Kidney glomerular epithelial cell (primary cell): ENCODE measurements at regions not wholly inside any gene's neighbourhood (a gene's known extent, or its start where the extent isn't known, plus 50 kb on each side); places are given as distances from the start of the nearest gene placed in this dataset.

Experiments used
- DNase-seq: peaks from one replicate; lab custom pipeline; 2025; lab: John Stamatoyannopoulos, UW

DNA sequence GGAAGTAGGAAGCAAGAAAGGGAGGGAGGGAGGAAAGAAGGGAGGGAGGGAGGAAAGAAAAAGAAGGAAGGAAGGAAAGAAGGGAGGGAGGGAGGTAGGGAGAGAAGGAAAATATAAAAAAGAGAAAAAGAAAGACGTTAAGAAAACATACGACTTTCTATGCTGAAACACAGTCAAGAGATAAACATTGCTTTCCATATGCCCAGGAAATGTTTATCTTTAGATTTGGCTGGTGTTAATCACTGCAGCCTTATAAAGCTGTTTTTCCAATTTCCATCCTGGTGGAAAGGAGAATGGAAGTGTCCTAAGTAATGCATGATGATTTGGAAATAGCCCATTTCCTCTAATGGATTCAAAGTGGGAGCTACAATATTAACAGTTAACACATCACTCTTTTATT lies 524.3 kb downstream of the MTRR start:
- no peak for DNase-seq

DNA sequence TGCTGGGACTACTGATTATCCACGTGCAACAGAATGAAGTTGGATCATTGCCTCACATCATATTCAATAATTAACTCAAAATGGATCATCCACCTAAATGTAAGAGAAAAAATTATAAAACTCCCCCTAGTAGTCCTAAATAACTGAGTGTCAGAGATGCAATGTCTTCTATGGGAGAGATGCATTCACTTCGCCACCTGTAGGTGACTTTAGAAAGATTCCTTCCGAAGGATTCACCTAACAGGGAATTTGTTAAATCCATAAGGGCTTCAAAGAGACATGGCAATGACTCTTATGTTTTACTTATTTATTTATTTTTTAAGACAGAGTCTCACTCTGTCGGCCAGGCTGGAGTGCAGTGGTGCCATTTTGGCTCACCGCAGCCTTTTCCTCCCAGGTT lies 526.0 kb downstream of the MTRR start:
- DNase-seq = no peak

- DNase-seq = no peak
These were observed 527.3 kb downstream of the MTRR start for GRCh38 chr5:8396246-8396645.

DNA sequence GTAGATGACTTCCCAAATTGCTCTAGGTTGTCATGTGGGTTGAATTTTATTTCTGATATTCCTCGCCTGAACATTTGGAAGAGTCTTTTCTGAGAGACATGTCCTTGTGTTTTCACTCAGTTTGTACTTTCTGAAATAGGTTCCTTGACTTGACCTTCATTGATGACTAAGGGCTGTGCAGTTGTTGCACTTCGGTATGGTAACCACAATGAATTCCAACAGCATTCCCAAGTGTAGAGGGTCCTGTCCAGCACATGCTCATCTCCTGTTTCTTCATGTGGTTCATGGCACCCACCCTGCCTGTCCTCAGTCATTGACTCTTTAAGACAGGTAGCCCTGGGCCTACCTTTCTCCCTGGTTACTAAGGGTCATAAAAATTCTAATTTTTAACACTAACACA lies 527.8 kb downstream of the MTRR start:
- no peak for DNase-seq

DNA sequence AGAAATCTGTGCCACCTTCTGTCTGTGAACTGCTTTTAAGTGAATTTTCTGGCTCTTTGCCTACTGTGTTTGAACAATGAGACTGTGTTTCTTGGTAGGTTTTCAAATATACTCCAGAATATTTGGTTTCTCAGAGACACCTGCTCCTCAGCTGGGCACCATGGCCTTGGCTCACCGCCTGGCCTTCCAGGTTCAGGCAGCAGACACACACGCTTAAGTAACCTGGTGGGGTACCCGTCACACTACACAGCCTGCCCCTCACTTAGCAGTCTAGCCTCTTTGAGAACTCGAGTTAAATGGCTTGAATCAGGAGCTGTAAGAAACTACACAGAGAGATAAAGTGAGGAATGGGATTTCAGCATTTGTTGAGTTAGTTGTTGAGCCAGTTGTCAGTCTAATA lies 530.5 kb downstream of the MTRR start:
- DNase-seq = no peak

- no peak for DNase-seq
These were observed 539.3 kb downstream of the MTRR start for GRCh38 chr5:8408258-8408657.

DNA sequence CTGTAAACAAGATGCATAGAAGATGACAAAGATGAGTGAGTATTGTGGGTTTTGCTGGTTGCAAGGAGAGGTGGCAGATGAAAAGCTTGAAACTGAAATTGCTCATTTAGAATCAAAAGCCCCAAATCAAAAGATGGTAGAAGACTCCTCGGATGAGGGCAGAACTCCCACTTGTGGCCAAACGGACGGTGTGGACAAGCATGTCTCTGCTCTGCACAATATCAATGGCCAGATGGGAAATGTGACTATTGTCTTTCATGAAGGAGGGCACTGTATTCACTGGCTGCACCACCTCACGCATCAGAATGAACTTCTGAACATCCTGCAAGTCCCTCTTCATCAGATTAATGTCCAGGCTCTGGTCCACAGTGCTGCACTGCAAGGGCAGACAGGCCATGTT lies 541.7 kb downstream of the MTRR start:
- DNase-seq = no peak

DNA sequence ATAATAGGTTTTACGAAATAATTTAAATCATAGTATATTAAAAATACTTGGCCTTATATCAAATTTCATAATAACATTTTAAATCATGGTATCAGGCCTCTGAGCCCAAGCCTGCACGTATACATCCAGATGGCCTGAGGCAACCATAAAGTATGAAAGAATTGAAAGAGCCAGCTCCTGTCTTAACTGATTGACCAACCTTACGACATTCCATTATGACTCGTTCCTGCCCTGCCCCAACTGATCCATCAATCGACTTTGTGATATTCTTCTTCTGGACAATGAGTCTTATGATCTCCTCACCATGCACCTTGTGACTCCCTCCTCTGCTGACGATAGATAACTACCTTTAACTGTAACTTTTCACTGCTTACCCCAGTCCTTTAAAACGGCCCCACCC lies 545.0 kb downstream of the MTRR start:
- no peak for DNase-seq

- no peak for DNase-seq
These were observed 548.5 kb downstream of the MTRR start for GRCh38 chr5:8417316-8418048.

- DNase-seq = no peak
These were observed 549.1 kb downstream of the MTRR start for GRCh38 chr5:8418049-8418426.

GRCh38 chr5:8429778-8430758 lies 561.1 kb downstream of the MTRR start:
- DNase-seq = no peak

DNA sequence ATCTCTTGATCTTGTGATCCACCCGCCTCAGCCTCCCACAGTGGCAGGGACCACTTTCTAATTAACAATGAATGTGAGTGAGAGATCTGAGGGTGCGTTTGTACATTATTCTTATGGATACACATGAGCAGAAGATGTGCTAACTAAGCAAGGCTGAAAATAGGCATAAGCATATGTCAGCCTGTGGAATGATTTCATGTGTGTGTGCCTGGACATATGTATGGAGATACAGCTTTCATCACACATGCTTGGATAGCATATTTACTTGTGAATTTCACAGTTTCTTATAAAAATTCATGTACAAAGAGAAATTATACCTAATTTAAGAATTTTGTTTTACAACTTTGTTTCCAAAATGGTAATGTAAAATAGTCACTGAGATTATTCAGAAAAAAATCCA lies 565.6 kb downstream of the MTRR start:
- no peak for DNase-seq

- no peak for DNase-seq
These were observed 568.0 kb downstream of the MTRR start for GRCh38 chr5:8436924-8437323.

DNA sequence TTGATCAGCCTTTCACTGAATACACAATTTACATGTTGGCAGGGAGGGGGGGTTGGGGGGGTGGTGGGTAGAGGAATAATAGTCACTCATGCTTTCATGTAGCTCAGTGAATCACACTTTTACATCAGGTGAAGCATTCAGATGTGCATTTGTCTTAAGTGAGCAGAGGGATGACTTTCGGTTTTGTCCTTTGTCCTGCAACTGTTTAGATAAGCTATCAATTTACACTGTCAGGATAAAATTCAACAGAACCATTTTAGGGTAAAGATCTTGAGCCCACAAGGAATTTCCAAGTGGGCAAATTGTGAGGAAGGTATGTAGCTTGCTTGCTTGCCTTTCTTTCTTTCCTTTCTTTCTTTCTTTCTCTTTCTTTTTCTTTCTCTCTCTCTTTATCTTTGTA lies 576.2 kb downstream of the MTRR start:
- DNase-seq = no peak

DNA sequence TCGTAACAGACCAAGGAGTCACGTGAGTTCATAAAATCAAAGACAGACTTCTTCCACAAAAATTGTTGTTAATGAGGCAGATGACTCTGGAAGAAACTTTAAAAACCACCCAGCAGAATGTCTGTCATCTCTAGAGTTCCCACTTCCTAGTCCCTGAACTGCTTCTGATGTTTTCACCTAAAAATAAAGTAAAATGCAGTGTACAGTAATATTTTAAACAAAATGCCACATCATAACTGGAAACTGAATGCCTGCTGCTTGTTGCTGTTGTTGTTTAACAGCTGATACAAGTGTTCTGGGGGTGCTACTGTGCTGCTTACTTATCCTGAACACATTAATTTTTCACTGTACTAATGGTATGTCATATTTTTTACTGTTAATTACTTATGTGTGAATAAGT lies 577.2 kb downstream of the MTRR start:
- no peak for DNase-seq

- DNase-seq = peak; percentile 28
These were observed 587.9 kb downstream of the MTRR start for GRCh38 chr5:8456846-8457186.

DNA sequence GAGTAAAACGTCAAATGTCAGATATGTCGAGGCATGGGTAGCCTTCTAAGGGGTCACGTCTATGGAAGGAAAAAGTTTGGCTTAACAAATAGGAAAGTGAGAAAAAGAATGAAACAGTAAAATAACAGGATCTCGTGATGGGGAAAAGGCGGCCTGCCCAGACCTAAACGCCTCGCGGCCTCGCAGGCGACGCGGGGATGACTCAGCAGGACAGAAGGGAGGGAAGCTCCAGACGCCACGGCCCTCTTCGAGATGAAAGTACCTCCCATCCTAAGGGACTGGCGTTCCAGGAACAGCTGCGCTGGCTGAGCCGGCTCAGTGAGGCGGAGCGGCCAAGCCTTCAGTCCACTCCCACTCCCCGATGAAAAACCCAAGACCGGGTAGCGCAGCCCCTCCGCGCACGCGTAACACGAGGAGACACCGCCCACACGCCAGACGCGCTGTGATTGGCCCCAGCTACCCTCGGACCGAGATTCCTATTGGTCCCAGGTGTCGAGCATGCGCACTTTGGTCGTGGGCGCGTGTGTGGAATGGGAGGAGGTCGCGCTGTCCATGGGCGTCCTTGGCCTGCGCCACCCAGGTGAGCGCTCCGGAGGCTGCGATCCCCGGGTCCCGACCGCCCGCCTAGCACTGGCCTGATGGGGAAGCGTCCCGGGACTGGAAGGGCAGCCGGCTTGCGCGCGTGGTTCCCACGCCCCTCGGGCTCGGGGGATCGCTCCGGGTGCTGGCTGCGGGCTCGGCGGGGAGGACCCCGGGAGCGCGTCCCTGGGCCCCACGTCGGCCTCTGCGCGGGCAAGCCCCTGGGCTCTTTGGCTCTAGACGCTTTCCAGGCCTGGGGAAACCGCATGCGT lies 588.5 kb downstream of the MTRR start:
- peak; percentile 78 for DNase-seq

DNA sequence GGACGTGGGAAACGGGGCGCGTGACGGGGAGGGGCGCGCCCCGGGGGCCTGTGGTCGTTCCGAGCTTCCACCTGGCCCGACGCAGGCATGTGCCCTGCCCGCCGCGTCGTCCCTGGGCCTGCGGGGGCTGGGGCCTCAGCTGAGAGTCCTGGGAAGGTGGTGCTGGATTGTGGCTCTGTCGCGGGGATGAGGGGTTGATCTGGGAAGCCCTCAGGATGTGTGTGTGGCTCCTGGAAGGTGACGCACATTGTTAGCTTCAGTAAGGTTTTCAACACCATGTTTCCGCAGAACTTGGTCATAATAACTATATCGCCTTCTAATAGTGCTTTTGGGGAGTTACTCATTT lies 589.1 kb downstream of the MTRR start:
- peak; percentile 3 for DNase-seq

- no peak for DNase-seq
These were observed 592.6 kb downstream of the MTRR start for GRCh38 chr5:8461543-8461942.

DNA sequence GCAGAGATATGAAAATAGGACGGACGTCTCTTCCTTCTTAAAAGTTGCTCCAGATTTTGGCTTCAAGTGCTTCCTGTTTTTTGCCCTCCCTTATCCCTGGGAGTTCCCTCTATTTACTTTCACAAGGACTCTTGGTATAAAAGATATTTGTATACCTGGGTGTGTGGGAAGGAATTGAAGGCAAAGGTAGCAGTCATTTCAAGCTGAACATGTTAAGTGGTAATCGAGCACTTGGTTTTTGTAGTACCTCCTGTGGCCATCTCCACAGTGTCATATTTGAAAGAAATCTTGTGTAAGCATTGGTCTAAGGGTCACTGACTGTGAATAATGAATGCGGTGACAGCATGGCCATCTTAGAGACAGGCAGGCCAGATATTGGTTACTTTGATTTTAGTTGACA lies 593.6 kb downstream of the MTRR start:
- DNase-seq = no peak

DNA sequence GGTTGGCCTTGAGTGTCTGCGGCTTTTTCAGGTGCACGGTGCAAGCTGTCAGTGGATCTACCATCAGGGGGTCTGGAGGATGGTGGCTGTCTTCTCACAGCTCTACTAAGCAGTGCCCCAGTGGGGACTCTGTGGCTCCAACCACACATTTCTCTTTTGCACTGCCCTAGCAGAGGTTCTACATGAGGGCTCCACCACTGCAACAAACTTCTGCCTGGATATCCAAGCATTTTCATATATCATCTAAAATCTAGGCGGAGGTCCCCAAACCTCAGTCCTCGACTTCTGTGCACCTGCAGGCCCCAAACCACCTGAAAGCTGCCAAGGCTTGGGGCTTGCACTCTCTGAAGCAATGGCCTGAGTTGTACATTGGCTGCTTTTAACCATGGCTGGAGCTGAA lies 601.5 kb downstream of the MTRR start:
- no peak for DNase-seq

DNA sequence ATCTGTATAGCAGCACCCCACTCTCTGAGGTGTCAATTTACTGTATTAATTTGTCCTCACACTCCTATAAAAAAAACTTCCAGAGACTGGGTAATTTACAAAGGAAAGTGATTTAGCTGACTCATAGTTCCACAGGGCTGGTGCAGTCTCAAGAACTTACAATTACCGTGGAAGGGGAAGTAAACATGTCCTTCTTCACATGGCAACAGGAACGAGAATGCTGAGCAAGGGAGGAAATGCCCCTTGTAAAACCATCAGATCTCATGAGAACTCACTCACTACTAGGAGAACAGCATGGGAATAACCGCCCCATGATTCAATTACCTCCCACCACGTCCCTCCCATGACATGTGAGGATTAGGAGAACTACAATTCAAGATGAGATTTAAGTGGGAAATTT lies 602.6 kb downstream of the MTRR start:
- DNase-seq = no peak

DNA sequence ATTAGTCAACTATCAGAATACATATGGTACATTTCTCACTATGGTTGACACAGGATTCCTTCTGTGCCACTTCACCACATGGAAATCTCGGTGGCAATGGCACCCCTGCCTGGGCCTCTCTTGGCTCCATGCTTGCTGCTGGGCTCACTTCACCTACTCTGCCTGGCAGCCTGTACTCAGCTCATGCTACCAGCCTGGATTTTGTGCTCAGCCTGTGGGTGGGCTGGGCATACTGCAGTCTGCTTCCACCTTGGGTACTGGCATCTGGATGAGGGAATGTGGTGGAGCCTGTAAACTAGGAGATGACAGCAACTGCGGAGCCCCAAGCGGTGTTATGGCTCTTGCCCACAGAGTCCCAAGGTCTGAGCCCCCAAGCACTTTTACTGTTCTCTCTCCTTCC lies 604.1 kb downstream of the MTRR start:
- no peak for DNase-seq
